HG03469 (cell line): ENCODE measurements at regions not wholly inside any gene's neighbourhood (a gene's known extent, or its start where the extent isn't known, plus 50 kb on each side); places are given as distances from the start of the nearest gene placed in this dataset.

ENCODE experiments used
- ATAC-seq: cut with Tn5 transposase; IDR thresholded peaks from one replicate; pipeline ENCODE4 v1.9.1; 2021; ENCODE audit warnings: mild to moderate bottlenecking, moderate library complexity, moderate number of reproducible peaks; ENCODE audit not compliant: unreplicated experiment

DNA sequence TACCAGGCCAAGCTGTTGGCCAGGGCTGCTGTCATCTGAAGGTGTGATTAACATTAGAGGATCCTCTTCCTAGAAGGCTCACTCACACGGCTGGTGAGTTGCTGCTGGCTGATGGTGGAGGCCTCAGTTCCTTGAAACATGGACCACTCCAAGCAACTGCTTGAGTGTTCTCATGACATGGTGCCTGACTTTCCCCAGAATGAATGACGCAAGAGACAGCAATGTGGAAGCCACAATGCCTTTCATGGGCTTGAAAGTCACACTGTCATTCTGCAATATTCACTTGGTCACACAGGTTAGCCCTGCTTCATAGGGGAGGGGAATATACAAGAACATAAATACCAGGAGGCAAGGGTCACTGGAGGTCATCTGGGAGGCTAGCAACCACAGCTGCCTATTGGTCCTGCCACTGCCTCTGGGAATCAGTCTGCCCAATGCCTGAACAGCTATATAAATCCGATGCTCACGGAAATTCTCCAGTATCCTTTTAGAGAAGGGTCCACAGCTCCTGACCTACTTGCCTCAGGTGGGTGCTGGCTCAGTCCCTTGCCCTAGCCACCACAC is 97.1 kb upstream of the MAML3 start:
- ATAC-seq: no peak

- no peak for ATAC-seq
Observed at GRCh38 chr4:140249351-140249750, 95.4 kb upstream of the MAML3 start.

- no peak for ATAC-seq
Observed at GRCh38 chr4:140247237-140247636, 93.3 kb upstream of the MAML3 start.

DNA sequence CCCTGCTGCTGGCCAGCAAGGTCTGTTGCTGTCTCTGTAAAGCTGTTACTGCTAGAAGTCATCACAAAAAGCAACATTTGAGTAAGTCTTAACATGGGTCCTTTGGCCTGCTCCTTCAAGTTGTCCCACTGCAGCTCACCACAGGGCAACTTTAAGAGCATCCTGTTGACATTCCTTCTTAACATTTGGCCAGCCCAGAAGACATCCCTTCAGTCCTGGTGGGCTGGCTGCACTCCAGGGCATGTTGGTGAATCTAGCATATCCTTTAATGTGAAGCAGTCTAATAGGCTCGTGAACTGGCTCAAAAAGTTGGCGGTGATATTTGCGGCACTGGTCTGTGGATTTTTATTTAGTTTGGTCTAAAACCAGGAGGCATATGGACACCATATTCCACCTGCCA is 92.2 kb upstream of the MAML3 start:
- no peak for ATAC-seq

DNA sequence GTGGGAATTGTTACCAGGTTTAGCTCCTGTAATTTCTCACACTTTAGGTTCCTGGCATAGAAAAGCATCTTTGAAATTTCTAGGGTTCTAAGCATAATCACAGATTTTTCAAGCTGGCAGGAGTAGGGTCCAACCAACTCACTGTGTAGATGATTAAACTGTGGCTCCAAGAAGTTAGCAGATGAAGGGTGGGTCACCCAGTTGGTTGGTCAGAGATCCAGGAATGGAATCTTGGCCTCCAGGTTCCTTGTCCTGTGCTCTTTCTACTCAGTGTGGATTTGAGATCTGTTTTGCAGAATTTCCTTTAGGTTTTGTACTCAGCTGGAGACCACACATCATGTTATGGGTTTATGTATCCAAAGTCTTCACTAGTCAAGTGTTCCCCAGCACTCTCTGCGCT is 90.3 kb upstream of the MAML3 start:
- ATAC-seq: no peak

- peak; percentile 55 for ATAC-seq
Observed at GRCh38 chr4:140243278-140243753, 89.3 kb upstream of the MAML3 start.

- no peak for ATAC-seq
Observed at GRCh38 chr4:140242357-140243277, 88.6 kb upstream of the MAML3 start.

DNA sequence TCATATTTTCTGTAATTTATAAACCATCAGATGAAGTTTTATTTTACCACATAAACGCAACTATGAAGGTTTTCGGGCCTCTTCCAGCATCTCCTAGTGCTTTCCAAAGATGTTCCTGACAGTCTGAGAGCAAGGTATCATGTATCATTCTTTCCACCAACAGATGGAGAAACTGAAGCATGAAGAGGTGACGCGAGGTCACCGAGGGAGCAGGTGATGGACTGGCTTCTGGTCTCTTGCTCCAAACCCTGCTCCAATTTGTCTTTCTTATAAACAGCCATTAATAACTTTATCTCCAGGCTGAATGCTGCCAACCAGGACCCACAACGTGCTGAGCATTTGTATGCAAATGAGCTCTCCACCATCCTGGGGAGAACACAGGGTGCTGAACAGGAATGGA is 86.3 kb upstream of the MAML3 start:
- ATAC-seq: no peak

DNA sequence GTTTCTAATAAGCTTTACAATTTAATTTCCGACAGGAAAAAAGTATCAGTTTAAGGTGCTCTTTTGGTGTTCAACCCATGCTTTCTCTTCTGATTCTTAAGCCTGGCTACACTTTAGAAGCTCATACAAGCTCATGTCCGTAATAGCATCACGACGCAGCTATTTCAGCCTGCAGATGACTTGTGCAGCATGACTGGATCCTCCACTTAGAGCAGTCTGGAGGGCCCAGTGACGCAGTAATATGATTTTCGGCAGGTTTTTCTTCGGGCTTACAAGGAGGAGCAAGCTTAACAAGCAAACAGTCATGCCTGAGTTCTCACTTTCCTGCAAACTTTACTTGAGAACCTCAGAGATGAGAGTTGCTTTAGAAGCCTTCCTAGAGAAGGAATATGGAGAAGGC is 85.3 kb upstream of the MAML3 start:
- no peak for ATAC-seq

- no peak for ATAC-seq
Observed at GRCh38 chr4:140238351-140239056, 84.5 kb upstream of the MAML3 start.

- no peak for ATAC-seq
Observed at GRCh38 chr4:140237616-140238350, 83.8 kb upstream of the MAML3 start.

GRCh38 chr4:140236654-140237169 is 82.7 kb upstream of the MAML3 start:
- ATAC-seq: no peak

DNA sequence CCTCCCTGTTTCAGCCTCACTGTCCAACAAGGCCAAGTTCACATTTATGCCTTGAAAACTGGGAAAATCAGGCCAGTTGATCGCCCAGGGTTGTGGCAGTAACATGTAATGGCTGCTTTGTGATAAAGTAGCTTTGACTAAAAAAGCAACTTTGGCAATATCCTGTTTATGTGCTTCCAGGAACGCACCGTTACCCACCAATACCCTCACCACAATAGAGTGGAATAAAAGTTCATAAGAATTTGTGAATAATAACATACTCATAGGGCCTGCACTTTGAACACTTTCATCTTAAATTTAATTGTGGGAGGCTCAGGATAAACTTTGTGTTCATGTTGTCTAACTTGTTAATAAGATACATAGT is 80.7 kb upstream of the MAML3 start:
- ATAC-seq: no peak

- no peak for ATAC-seq
Observed at GRCh38 chr4:140233791-140234696, 80.1 kb upstream of the MAML3 start.

- no peak for ATAC-seq
Observed at GRCh38 chr4:140229881-140230280, 75.9 kb upstream of the MAML3 start.

DNA sequence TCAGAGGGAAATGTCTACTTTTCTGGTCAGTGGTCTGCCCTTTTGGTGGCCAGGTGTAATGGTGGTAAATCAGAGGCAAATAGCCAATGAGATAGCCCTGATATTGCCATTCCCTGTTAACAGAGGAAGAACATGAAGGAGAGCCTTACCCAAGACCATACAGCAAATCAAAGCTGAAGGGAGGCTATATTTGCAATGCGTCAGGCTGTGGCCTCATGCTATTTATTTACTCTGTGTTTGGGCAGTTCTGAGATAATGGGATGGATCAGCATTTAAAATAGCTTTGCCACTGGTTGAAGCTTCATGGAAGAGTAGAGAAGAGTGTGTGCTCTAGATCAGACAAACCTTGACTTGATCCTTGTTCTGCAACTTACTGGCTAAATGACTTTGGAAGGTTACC is 73.3 kb upstream of the MAML3 start:
- no peak for ATAC-seq

- no peak for ATAC-seq
Observed at GRCh38 chr4:140223056-140223810, 69.2 kb upstream of the MAML3 start.

DNA sequence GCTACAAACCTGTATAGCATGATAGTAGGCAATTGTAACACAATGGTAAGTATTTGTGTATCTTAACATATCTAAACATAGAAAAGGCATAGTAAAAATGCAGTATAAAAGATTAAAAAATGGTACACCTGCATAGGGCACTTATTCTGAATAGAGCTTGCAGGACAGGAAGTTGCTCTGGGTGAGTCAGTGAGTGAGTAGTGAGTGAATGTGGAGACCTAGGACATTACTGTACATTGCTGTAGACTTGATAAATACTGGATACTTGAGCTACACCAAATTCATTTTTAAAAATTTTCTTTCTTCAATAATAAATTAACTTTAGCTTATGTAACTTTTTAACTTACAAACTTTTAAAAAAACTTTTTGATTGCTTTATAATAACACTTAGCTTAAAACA is 68.2 kb upstream of the MAML3 start:
- ATAC-seq: no peak

DNA sequence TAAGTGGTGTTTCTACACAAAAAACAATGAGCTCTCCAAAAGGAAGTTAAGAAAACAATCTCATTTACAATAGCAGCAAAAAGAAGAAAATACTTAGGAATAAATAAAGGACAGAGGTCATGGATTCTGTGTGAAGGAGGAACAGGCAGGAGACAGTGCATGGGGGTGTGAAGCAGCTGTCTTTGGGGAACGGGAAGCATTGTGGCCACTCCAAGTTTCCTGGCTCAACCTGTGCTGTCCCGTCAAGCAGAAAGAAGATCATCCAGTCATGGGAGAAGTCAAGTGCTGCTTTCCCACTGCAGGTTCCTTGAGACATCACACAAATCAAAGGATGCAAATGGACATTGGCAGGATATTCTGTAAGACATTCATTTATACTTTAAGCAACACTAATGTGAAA is 66.1 kb upstream of the MAML3 start:
- ATAC-seq: no peak
